Liver (tissue), 3 donors: ENCODE measurements at regions not wholly inside any gene's neighbourhood (a gene's known extent, or its start where the extent isn't known, plus 50 kb on each side); places are given as distances from the start of the nearest gene placed in this dataset.

Experiments
- CTCF ChIP-seq: fragments of 150-350 bp; IDR thresholded peaks from 2 replicates; pipeline ENCODE4 v1.5.1; 2017; ENCODE audit warnings: improper control_type of control experiment, low read depth, low read length; ENCODE audit not compliant: missing input control
- SP1 ChIP-seq: IDR thresholded peaks from 2 replicates; pipeline ENCODE4 v1.6.1; 2018; ENCODE audit warnings: antibody characterized with exemption, mild to moderate bottlenecking
- donor health status: healthy.
- donor health status: healthy.

- no peak for TF ChIP-seq CTCF
- no peak for TF ChIP-seq SP1
Measured at GRCh38 chr11:109945626-109946321, 147.4 kb upstream of the ZC3H12C start.
